ENCODE measurements at regions not wholly inside any gene's neighbourhood (a gene's known extent, or its start where the extent isn't known, plus 50 kb on each side); places are given as distances from the start of the nearest gene placed in this dataset.

GRCh38 chr17:77566151-77566550, 392.4 kb upstream of the TNRC6C start:
- TF ChIP-seq, protein P1, sequence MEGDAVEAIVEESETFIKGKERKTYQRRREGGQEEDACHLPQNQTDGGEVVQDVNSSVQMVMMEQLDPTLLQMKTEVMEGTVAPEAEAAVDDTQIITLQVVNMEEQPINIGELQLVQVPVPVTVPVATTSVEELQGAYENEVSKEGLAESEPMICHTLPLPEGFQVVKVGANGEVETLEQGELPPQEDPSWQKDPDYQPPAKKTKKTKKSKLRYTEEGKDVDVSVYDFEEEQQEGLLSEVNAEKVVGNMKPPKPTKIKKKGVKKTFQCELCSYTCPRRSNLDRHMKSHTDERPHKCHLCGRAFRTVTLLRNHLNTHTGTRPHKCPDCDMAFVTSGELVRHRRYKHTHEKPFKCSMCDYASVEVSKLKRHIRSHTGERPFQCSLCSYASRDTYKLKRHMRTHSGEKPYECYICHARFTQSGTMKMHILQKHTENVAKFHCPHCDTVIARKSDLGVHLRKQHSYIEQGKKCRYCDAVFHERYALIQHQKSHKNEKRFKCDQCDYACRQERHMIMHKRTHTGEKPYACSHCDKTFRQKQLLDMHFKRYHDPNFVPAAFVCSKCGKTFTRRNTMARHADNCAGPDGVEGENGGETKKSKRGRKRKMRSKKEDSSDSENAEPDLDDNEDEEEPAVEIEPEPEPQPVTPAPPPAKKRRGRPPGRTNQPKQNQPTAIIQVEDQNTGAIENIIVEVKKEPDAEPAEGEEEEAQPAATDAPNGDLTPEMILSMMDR (conservative IDR thresholded peaks at IDR 0.05; ENCODE audit: low read depth, low read length), result no peak
- no peak for TF ChIP-seq EZH2 (IDR thresholded peaks at IDR 0.05; ENCODE audit: low read length, unreplicated experiment)

Measured in PC-3 (cell line).